Activated CD4-positive, alpha-beta T cell treated with anti-CD3 and anti-CD28 coated beads, Interleukin-2, amount 50 U/mL, for 24 hours (primary cell): ENCODE measurements at regions not wholly inside any gene's neighbourhood (a gene's known extent, or its start where the extent isn't known, plus 50 kb on each side); places are given as distances from the start of the nearest gene placed in this dataset.

Experiments used
- DNase-seq, 2 donors: peaks; one replicate each; pipeline ENCODE4 v3.0.0-alpha.2; 2020; ENCODE audit warnings: low read depth in 1 of 2, low spot score in 1 of 2

DNA sequence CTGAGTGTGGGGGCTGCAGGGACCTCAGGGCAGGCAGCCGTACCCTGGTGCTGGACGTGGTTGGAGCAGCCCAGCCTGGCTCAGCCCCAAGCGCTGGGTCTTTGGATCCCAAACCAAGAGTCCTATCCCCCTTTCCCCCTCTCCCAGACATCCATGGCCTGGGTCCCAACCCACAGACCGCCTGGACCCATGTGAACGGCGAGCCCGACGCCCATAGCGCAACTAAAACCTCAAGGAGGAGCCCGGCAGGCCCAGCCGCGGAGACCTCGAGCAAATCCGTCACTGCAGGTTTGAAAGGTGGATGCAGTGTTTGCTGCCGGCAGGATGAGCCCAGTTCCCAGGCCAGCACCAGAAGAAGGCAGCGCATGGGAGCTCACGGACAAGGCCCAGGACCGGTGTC is 337.0 kb downstream of the BRD1 start:
- no peak for DNase-seq

DNA sequence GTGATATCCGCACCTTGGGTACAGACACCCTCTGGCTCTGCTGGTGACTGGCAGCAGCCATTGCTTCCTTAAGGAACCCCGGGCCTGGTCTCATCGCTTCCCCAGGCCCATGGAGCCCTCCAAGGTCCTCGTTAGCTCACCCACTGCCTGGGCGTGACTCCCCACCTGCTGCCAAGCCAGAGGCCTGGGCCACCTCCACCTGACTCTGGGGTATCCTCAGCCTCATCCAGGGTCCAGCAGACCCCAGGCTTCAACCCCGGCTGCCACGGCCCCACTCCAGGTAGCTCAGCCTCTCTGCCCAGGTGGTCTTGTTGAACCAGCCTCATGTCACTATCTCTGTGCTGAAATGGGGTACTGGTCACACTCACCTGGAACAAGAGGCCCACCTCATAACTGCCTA is 337.9 kb downstream of the BRD1 start:
- DNase-seq: no peak

DNA sequence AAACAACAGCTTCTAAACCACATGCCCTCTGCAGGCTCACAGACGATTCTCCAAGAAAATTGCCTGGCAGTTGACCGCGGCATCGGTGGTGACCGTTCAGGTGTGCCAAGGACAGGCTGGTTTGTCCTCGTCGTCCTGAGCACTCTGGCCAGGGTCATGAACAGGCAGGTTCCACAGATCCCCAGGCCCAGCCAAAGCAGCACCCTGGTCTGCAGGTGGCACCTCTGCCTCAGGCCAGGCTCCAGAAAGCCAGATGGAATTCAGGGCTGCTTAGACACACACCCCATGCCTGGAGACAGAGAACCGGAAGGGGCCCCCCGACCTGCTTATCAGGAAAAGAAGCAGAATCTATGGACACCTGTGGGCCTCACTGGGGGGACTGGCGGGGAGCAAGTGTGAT is 338.7 kb downstream of the BRD1 start:
- no peak for DNase-seq

DNA sequence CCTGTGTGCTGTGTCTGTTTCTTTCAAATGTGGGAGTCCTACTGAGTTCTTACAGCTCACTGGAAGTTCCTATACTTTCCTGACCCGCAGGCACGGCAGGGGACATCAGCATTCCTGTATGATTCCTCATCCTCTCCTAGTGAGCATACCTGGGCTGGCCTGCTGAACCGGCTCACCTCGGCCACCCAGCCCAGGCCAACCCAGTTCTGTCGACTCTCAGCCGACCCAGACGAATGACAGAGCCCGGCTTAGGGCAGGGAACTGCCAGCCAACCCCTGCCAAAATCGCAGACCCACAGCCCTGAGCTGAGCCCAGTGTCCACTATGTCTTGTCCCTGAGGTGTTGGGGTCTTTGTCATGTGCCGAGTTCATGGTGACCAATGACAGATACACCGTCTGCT is 339.7 kb downstream of the BRD1 start:
- no peak for DNase-seq

DNA sequence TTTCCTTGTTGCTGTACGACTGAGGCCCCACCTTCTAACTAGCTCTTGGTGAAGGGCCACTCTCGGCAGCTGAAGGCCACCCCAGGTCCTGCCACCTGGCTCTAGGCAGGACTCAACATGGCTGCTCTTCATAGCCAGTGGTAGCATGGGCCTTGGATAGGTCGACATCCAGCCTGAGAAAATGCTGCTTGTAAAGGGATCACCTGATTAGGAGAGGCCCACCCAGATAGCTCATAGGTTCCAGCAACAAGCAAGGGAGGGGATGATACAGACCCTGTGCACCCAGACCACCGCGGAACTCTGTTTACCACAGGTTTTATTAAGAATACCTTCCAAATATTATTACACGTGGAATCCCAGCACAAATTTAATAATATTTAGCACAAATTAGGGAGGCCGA is 341.4 kb downstream of the BRD1 start:
- DNase-seq: no peak

DNA sequence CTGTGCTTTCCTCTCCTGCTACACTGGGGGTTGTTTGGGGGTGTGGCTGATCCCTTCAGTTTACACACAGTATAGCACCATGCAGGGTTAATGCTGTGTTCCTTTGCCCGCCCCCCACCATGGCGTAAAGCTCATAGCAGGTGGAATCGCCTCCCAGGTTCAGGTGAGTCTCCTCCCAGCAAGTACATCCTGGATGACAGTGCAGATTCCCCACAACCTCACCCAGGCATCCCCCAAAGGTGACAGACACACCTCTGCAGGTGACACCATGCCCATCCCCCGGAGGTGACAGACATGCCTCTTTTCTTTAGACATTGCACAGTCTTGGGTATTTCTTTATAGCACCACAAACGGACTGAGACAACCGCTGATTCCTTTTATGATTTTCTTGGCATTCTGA is 343.7 kb downstream of the BRD1 start:
- DNase-seq: no peak

DNA sequence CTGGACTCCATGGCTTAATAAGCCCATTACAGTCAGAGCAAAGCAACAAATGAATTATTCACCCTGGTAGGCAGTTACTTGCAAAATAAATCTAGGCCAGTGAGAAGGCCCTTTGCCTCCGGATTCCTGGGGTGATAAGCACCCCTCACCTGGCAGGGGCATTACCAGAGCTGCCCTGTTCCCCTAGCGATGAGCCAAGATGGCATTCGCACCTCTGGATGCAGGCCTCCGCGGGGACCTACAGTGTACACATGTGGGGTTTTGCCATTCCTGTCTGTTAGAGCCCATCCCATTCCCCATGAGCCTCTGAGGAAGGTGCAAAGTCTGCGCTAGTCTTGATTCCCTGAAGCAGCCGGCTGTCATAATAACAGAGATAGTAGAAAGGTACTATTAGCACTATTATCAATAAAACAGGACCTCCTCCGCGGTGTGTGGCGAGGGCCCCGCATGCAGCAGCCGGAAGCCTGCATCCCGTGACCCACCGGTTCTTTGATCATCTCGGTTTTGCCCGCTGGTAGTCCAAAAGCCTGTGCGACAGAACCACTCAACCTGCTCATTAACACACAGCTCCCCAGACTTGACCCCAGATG is 344.3 kb downstream of the BRD1 start:
- no peak for DNase-seq

DNA sequence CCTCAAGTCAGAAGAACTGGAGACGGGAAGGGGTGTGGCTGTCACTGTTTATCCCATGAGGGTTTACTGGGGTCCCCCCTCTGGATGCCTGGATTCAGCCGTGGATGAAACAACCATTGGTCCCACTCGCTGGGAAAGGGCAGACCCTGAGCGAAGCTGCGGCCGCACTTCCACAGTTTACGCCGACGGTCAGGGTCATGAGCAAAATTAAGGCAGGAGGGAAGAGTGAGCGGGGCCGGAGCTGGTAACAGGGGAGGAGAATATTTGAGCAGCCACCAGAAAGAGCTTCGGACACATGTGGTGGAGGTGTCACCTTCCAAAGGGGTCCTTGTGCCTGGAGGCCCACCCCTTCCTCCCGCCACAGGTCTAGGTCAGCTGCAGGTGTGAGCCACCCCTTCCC is 344.9 kb downstream of the BRD1 start:
- no peak for DNase-seq

DNA sequence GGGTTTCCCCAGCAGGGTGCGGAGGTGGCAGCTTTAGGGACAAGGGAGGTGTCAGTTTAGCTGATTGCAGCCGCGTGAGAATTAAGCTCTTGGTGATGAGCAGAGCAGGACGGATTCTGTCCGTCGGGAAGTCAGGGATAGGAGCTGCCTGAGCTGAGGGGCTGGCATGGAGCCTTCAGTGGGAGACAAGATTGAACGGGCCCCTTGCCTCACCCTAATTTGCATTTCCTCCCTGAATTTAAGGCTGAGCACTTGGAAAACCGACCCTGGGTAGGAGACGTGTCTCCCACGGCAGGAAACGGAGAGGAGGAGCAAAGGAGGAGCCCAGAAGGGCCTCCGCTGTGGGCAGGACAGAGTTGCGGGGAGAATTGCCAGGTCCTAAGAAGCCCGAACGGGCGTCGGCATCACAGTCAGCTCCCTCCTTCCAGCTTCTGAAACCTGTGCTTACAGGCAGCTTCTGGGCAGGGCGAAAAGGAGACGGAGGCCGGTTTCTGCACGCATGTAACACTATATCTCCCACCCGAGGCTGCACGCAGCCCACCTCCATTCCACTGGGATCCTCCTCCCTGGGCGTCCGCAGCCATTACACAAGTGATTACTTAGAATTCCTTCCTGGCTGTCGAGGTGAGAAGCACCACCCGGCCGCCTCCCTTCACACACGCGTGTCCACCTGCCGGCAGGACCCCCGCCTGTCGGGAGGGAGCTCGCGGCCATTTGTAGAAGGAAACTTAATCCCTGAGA is 345.8 kb downstream of the BRD1 start:
- no peak for DNase-seq

GRCh38 chr22:49480896-49481658 is 346.6 kb downstream of the BRD1 start:
- no peak for DNase-seq

GRCh38 chr22:49480331-49480730 is 347.3 kb downstream of the BRD1 start:
- DNase-seq: no peak

DNA sequence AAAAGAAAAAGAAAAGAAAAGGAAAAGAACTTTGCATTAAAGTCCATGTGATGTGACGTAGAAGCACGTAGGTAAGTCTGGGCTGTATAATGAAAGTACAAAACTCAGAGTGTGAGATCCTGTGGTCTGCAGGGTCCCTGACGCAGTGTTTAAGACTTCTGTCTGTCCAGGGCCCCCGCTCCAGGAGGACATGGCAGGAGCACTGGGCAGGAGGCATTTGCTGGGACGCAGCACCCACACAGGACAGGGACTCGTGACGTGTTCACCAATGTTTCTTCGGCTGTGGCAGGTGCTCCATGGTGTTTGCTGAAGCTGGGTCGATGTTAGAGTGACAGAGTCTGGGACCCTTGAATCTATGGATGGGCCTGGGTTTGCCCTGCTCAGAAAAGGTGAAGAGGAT is 348.1 kb downstream of the BRD1 start:
- DNase-seq: no peak

- no peak for DNase-seq
Measured at GRCh38 chr22:49476800-49477400, 350.8 kb downstream of the BRD1 start.

- no peak for DNase-seq
Measured at GRCh38 chr22:49476176-49476575, 351.5 kb downstream of the BRD1 start.

- no peak for DNase-seq
Measured at GRCh38 chr22:49475253-49475652, 352.4 kb downstream of the BRD1 start.

DNA sequence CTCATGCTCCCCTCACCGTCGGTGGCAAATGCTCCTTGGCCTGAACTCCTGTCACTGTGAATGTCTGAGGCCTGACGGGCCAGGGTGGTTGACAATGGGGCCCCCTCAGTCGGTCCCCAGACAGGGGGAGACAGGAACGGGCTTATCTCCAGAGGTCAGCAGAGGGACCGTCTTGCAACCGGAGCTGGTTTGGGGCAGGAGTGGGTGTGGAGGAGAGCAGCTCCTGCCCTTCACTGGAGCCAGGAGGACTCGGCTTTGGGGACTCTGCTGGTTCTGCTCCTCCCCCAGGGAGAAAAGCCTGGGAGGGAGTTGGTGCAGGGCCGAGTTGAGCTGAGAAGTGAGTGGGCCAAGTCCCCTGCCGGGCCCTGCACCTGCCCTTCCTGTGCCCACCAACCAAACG is 354.4 kb downstream of the BRD1 start:
- DNase-seq: no peak

DNA sequence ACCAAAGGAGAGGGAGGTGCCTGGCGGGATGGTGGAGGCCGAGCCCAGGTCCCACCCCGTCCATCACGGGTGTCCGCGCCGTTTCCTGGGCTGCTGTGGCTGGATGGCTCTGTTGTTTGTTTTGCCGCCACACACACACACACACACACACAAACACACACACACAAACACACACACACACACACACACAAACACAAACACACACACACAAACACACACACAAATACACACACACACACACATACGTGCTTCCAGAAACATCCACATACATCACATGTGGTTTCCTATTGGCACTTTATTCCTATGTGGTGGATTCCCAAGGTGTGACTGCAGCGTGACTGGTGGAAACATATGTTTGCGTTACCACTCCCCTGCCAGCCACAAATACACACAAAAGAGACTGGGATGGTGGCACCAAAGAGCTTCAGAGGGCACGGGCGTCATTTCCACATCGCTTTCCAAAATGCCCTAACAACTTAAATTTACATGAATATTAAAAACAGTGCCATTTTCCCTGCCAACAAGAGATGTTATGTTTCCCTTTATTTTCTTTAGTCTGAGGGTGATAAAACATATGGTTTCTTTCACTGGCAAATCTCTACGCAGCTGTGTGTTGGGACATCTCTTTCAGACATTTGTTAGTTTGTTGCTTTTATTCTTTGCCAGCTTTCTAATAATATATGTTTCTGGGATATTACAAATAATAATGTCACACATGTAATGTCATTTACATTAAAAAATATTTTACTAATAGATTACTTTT is 356.8 kb downstream of the BRD1 start:
- no peak for DNase-seq

GRCh38 chr22:49469896-49470740 is 357.6 kb downstream of the BRD1 start:
- no peak for DNase-seq

GRCh38 chr22:49468487-49469198 is 359.0 kb downstream of the BRD1 start:
- no peak for DNase-seq
